Dedifferentiated amniotic fluid mesenchymal stem cell (primary cell): ENCODE measurements at regions not wholly inside any gene's neighbourhood (a gene's known extent, or its start where the extent isn't known, plus 50 kb on each side); places are given as distances from the start of the nearest gene placed in this dataset.

Experiments
- DNase-seq: peaks from one replicate; pipeline ENCODE4 v3.0.0-alpha.2; 2016; ENCODE audit errors: extremely low spot score

DNA sequence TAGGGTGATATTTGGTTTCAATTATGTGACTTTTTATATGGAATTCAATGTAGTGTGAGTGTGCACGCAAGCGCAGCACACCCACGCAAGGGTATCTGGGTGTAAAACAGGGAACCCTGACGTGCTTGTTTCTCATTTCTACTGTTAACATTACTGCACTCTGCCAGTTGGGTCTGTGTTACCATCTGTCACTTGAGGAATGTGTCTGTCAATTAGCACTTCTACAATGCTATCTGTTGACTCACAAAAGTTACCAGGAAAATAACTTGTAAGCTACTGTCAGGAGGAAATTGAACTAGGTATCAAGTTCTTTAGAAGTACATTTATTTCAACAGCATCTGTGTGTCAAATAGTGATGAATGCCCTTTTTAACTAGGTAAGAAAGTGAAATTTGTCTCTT lies 695.5 kb upstream of the LRFN5 start:
- no peak for DNase-seq

DNA sequence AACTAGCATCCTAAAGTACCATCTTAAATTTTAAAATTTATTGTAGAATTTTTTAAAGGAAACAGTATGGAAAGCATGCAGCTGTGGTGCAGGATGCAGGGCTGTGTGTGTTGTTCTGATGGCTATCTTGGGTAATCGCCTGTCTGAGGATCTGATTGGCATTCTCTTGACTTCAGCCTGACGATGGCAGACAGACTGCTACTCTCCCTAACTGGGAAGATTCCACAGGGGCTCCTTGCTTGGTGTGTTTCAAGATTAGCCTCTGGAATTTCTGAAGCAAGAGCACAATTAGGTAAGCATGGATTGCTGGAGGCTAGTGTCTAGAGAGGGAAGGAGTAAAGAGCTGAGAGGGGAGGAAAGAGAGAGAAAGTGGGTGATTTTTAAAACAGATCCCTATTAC lies 696.8 kb upstream of the LRFN5 start:
- DNase-seq = no peak

- DNase-seq = no peak
Observed at GRCh38 chr14:40903709-40904108, 703.0 kb upstream of the LRFN5 start.

DNA sequence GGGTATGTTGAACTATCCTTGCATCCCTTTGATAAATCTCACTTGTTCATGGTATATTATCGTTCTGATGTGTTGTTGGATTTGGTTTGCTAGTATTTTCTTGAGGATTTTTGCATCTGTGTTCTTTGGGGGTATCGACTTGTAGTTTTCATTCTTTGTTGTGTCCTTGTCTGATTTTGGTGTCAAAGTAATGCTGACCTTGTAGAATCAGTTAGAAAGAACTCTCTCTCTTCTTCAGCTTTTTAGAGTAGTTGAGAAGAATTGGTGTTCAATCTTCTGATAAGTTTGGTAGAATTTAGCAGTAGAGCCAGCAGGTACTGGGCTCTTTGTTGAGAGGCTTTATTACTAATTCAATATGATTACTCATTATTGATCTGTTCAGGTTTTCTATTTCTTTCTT lies 707.2 kb upstream of the LRFN5 start:
- no peak for DNase-seq

GRCh38 chr14:40894846-40895245 lies 711.8 kb upstream of the LRFN5 start:
- DNase-seq = no peak

GRCh38 chr14:40889126-40889525 lies 717.5 kb upstream of the LRFN5 start:
- no peak for DNase-seq

GRCh38 chr14:40887912-40888311 lies 718.8 kb upstream of the LRFN5 start:
- no peak for DNase-seq

DNA sequence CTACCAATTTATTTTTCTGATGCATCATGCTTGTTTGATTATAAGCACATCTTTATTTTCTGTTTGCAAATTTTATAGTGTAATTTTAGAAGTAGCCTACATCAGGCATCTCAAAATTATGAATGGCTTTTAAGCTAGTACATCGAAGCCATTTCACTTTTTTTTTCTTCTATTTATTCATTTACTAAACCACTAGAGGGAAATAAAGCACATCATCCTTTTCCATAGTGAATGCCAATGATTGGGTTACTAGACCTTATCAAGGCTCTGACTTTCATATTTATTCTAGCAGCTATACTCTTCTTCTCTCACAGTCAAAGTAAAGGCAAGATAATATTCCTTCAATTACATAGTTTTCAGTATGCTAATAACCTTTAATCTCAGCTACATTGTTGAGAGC lies 736.4 kb upstream of the LRFN5 start:
- no peak for DNase-seq

DNA sequence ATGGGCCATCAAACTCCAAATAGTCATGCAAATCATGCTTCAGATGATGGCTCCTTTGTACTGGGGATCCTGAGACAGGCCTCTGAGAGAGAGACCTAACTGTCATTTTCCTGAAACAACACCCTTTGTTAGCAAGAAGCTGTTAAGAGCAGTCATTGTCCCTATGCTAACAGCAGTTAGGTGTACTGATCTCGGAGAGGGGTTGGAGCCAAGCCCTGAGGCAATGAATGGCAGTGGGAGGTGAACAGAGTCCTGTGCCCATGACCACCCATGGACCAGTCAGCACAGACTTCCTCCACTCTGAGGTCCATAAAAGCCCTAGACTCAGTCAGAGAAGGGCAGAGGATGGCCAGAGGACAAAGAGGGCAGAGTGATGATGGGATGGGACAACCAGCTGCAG lies 747.6 kb upstream of the LRFN5 start:
- DNase-seq = no peak

GRCh38 chr14:40855343-40855742 lies 751.3 kb upstream of the LRFN5 start:
- DNase-seq = no peak

GRCh38 chr14:40850191-40850590 lies 756.5 kb upstream of the LRFN5 start:
- DNase-seq = no peak

DNA sequence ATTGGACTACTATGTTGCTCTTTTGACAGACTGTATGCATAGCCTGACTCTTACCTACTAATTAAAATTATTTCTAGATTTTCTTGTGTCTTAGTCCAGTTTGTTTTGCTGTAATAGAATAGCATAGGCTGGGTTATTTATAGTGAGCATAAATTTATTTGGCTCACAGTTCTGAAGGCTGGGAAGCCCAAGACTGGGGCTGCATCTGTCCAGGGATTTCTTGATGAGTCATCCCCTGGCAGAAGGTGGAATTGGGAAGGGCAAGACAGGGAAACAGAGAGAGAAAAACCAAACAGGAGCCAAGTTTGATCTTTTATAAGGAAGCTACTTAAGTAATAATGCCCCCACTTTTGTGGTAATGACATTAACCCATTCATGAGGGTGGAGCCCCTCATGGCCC lies 759.2 kb upstream of the LRFN5 start:
- DNase-seq = no peak

- DNase-seq = no peak
Observed at GRCh38 chr14:40842816-40843215, 763.9 kb upstream of the LRFN5 start.

DNA sequence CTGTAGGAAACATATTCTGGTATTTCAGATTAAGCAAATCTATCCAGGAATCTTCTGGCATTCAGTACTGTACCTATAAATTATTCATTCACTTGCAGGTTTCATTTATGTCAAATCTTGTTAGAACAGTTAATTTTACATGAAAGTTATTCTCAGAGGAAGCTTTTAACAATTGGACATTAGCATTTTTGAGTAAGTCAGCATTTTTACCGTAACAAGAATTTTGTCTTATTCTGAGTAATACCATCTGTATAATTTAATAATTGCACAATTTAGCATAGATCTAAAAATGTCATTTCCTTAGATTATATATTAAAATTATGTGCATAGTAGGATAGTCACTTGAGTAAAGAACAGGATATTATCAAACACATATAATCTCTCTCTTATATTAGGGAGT lies 764.8 kb upstream of the LRFN5 start:
- no peak for DNase-seq

- no peak for DNase-seq
Observed at GRCh38 chr14:40838601-40839000, 768.1 kb upstream of the LRFN5 start.

DNA sequence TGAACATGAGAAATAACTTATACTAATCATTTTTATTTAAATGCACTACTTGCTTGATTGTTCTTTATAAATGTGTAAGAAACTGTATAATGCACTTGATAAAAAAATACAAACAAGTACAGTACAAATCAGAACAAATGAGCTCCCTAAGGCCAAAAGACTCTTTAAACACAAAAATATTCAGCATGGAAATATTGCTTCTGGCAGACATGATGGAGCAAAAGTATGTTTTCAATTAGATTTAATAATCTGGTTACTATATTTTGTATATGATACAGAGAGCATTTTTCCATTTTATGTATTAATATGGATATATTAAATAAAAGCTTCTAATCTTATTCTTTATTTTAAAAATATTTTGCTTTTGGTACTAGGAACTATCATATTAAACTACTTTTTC lies 800.2 kb upstream of the LRFN5 start:
- DNase-seq = no peak

GRCh38 chr14:40796168-40796567 lies 810.5 kb upstream of the LRFN5 start:
- DNase-seq = no peak

GRCh38 chr14:40784860-40785259 lies 821.8 kb upstream of the LRFN5 start:
- no peak for DNase-seq

DNA sequence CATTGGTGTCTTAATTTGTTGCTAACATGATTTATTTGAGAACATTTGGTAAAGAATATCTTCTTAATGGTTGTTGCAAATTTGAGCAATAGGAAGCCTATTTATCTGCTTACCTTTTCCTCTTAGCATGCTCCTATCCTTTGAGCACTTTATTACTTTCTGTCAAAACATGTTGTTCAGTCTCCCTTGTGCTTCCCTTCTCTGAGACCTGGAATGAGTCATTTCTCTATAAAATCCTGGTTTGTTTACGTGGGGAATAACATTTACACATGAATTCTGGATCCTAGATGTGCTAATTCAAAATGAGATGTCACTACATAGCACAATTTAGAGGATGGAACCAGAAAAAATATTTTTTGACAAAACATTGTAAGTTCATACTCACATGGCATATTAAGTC lies 844.0 kb upstream of the LRFN5 start:
- no peak for DNase-seq

DNA sequence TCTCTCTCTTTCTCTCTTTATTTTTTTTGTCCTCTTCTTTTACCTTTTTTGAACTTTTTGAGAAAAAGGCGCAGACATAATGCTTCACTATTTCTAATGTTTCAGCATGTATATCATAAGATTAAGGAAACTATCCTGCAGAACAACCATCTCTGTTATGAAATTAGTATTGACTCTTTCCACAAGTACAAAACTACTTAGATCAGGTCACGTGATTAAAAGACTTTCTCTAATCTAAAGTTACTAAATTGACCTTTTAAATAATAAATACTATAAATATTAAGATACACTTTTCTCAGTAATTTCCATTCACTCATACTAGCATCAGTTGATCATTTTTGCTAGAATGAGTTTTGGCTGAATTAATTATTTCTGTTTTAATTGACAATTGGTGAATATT lies 844.5 kb upstream of the LRFN5 start:
- no peak for DNase-seq

GRCh38 chr14:40760704-40761103 lies 846.0 kb upstream of the LRFN5 start:
- no peak for DNase-seq

GRCh38 chr14:40758076-40758475 lies 848.6 kb upstream of the LRFN5 start:
- DNase-seq = no peak

DNA sequence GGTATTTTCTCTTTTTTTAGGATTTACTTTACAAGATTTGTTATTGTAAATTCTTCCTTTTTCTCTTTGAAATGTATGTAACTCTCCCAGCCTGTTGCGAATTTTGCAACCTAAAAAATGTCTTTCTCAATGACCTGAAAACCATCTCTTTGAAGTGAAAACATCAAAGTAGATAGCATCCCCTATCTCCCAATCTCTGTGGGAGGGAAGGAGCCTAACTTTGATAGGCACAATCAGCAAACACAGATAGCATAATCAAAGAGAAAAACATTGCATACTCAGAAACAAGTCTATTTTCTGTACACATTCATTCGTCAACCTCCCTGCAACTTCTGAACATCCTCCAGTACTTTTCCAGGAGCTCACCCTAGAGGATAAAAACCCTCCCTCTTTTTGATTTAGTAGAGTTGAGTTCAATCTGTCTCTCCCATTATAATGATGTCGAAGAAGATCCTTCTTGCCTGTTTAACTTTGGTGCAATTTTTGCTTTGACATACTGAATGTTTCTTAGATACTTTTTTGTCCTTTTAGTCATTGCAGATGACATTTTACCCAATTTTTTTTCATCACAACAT lies 849.2 kb upstream of the LRFN5 start:
- DNase-seq = no peak

- no peak for DNase-seq
Observed at GRCh38 chr14:40733206-40733605, 873.5 kb upstream of the LRFN5 start.

DNA sequence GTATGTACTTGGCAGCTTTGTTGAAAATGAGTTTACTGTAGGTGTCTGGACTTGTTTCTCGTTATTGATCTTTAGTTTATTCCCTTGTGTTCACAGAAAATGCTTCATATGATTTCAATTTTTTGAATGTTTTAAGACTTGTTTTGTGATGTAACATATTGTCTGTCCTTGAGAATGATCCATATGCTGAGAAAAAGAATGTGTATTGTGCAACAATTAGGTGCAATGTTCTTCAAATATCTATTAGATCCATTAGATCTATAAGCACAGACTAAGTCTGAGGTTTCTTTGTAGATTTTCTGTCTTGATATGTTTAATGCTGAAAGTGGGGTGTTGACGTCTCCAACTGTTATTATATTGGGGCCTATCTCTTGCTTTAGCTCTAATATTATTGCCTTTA lies 879.6 kb upstream of the LRFN5 start:
- no peak for DNase-seq
